Keratinocyte (primary cell): ENCODE measurements at regions not wholly inside any gene's neighbourhood (a gene's known extent, or its start where the extent isn't known, plus 50 kb on each side); places are given as distances from the start of the nearest gene placed in this dataset.

Source experiments
- DNase-seq: peaks from one replicate; pipeline ENCODE4 v3.0.0-alpha.2; 2011; ENCODE audit warnings: low read depth, missing footprints, low spot score
- FAIRE-seq: peaks from 2 replicates; lab custom pipeline; 2011; peaks lifted over from hg19 to GRCh38; lab: Jason Lieb, UNC
- H2AFZ ChIP-seq: 2 replicates; pipeline ENCODE4 v1.6.0; 2012; ENCODE audit warnings: low read length, control low read depth, inconsistent platforms; ENCODE audit not compliant: control insufficient read depth
- H3K27ac ChIP-seq: 2 replicates; pipeline ENCODE4 v1.5.1; 2011; ENCODE audit warnings: low read length; ENCODE audit not compliant: control insufficient read depth, insufficient read depth
- H3K27me3 ChIP-seq: 3 replicates; pipeline ENCODE4 v1.6.0; 2011; ENCODE audit warnings: low read length; ENCODE audit not compliant: control insufficient read depth, insufficient read depth; ENCODE audit errors: extremely low read depth
- H3K36me3 ChIP-seq, 2 experiments: 2 replicates in 1 of 2; 3 replicates in 1 of 2; pipeline ENCODE4 v1.5.1; 2011; ENCODE audit warnings: low read length in 2 of 2, mild to moderate bottlenecking in 1 of 2; ENCODE audit not compliant: control insufficient read depth in 2 of 2, insufficient read depth in 2 of 2; ENCODE audit errors: extremely low read depth in 1 of 2
- H3K4me1 ChIP-seq: 3 replicates; pipeline ENCODE4 v1.5.1; 2011; ENCODE audit warnings: low read length; ENCODE audit not compliant: control insufficient read depth, insufficient read depth; ENCODE audit errors: extremely low read depth
- H3K4me2 ChIP-seq: 3 replicates; pipeline ENCODE4 v1.6.0; 2011; ENCODE audit warnings: low read depth, low read length; ENCODE audit not compliant: control insufficient read depth, insufficient read depth; ENCODE audit errors: extremely low read depth
- H3K4me3 ChIP-seq, 3 experiments: fragments of 200-600 bp in 1 of 3; sonication (generic) in 1 of 3; 2 replicates in 2 of 3; 3 replicates in 1 of 3; pipeline ENCODE4 v1.5.1; 2011 to 2016; ENCODE audit warnings: low read length in 3 of 3, mild to moderate bottlenecking in 3 of 3, control low read depth in 2 of 3, inconsistent platforms in 1 of 3, low read depth in 1 of 3, mixed read lengths in 1 of 3, mixed run types in 1 of 3, moderate library complexity in 1 of 3; ENCODE audit not compliant: control insufficient read depth in 2 of 3, insufficient read depth in 2 of 3; ENCODE audit errors: extremely low read depth in 1 of 3
- H3K79me2 ChIP-seq: 2 replicates; pipeline ENCODE4 v1.6.0; 2012; ENCODE audit warnings: low read length; ENCODE audit not compliant: control insufficient read depth, insufficient read depth
- H3K9ac ChIP-seq: 3 replicates; pipeline ENCODE4 v1.6.0; 2011; ENCODE audit warnings: low read length; ENCODE audit not compliant: control insufficient read depth, insufficient read depth; ENCODE audit errors: extremely low read depth
- H3K9me1 ChIP-seq: 3 replicates; pipeline ENCODE4 v1.6.0; 2011; ENCODE audit warnings: low read length; ENCODE audit not compliant: control insufficient read depth, insufficient read depth; ENCODE audit errors: extremely low read depth
- H3K9me3 ChIP-seq: 2 replicates; pipeline ENCODE4 v1.5.1; 2012; ENCODE audit warnings: low read depth, low read length; ENCODE audit not compliant: control insufficient read depth
- H4K20me1 ChIP-seq: 3 replicates; pipeline ENCODE4 v1.6.0; 2011; ENCODE audit warnings: low read length; ENCODE audit not compliant: control insufficient read depth, insufficient read depth; ENCODE audit errors: extremely low read depth
- CTCF ChIP-seq, 3 experiments: IDR thresholded peaks in 1 of 3; conservative IDR thresholded peaks in 1 of 3; optimal IDR thresholded peaks in 1 of 3; 2 replicates in 2 of 3; 3 replicates in 1 of 3; pipeline versions ENCODE3 to v1.5.1; 2011; ENCODE audit warnings: low read length in 3 of 3, mild to moderate bottlenecking in 3 of 3, moderate library complexity in 2 of 3, control low read depth in 1 of 3, inconsistent platforms in 1 of 3; ENCODE audit not compliant: insufficient read depth in 2 of 3; ENCODE audit errors: extremely low read depth in 1 of 3
- EZH2 ChIP-seq: IDR thresholded peaks from one replicate; pipeline ENCODE4 v1.6.1; 2012; ENCODE audit warnings: inconsistent platforms, mild to moderate bottlenecking, low read length, moderate library complexity
- dilution Hi-C: fragments of 300-500 bp; cut with MboI; formaldehyde crosslinking; loops from one replicate; pipeline ENCODE4 v1.7.0; 2020; ENCODE audit warnings: low sequenced_read_pairs; ENCODE audit not compliant: extremely low pct_ligation_motif_present

DNA sequence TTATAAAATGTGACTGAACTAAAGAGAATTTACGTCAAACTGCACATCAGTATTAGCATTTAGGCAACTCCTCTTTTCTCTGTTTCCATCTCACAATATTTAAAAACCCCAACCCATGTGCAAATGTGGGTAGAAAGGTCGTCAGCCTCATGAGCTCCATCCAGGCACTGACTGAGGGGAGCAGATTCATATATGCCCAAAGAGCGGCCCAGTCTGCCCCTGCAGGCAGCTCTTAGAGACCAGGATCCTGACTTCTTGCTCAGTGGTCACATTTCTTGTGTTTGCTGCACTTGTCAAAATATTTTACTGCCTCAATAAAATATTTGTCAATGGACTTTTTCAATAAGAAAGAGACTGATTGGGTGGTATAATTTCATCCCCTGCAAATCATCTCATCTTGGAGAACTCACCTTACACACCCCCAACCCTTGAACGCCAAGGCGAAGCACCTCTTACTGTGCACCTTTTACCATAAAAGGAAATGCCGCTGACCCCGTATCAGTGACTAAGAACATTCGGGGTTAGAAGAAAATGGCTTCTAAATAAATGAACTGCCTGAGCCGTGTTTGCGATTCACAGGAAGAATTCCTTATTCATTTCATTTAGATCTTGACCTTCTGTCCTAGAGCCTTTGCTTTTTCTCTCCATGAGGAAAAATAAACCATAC, 418.8 kb downstream of the BCL11B start:
- no peak for TF ChIP-seq EZH2
- TF ChIP-seq CTCF (optimal IDR thresholded peaks at IDR 0.05 in 1 of 3, IDR thresholded peaks at IDR 0.05 in 1 of 3, conservative IDR thresholded peaks at IDR 0.05 in 1 of 3; ENCODE audit: extremely low read depth in 1 of 3, insufficient read depth in 2 of 3, low read length in 3 of 3) = no peak
- Histone ChIP-seq H2AFZ (no peak overlapping the region), H3K27ac (no peak overlapping the region), H3K9me3 (no peaks in the 10 kb centered on the region), H3K27me3 (peaks cover under 1% of the 10 kb centered on the region), H3K4me2 (no peak overlapping the region), H3K4me1 (no peaks in the 10 kb centered on the region), H3K4me3 (no peak overlapping the region), H3K9ac (no peak overlapping the region), H3K36me3 (no peaks in the 10 kb centered on the region), H4K20me1 (no peaks in the 10 kb centered on the region), H3K79me2 (no peaks in the 10 kb centered on the region), H3K9me1 (no peaks in the 10 kb centered on the region)
- dilution Hi-C loops = no loop called here
- DNase-seq (no peak), FAIRE-seq (no peak)

DNA sequence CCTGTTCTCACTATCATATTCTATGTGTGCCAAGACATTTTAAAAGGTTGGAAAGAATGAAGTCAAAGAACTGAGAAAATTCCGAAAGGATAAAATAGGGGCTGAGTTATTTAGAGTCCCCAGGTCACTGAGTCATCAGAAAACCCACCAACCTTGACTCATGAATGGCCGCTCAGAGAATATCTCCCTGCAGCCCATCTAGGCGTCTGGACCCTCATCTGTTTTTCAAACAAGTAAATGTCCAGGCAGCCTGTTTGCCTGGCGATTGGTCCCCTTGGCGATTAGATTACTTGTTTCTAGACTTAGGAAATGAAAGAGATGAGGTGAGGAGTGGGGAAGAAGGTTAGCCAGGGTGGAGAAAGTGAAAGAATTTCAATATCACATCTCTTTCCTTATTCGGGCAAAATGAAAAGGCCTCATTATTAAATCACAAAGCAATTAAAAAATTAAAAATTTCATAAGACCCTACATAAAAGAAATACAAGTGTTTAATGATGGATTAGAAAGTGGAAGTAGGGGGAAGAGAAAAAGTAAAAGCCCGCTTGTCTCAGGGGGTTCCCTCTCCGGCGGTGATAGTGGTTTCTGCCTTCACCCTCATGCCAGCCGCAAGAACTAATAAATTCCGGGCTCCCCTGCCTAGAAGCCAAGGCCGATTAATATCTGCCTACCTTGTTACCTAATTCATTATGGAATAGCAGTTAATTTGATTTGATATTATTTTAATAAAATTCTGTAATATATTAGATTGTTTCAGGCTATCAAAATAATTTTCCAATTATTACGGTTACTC, 415.9 kb downstream of the BCL11B start:
- dilution Hi-C loops = no loop called here
- H3K27me3 ChIP-seq = peaks cover 3% of the 10 kb centered on the region
- H3K4me3 ChIP-seq = no peak overlapping the region
- no peaks in the 10 kb centered on the region for H3K4me1 ChIP-seq
- H3K9me3 ChIP-seq = no peaks in the 10 kb centered on the region
- TF ChIP-seq CTCF (optimal IDR thresholded peaks at IDR 0.05 in 1 of 3, IDR thresholded peaks at IDR 0.05 in 1 of 3, conservative IDR thresholded peaks at IDR 0.05 in 1 of 3; ENCODE audit: extremely low read depth in 1 of 3, insufficient read depth in 2 of 3, low read length in 3 of 3) (no peak), EZH2 (no peak)
- no peaks in the 10 kb centered on the region for H3K9me1 ChIP-seq
- H3K79me2 ChIP-seq = no peaks in the 10 kb centered on the region
- no peaks in the 10 kb centered on the region for H3K36me3 ChIP-seq
- no peak overlapping the region for H3K27ac ChIP-seq
- no peak overlapping the region for H2AFZ ChIP-seq
- H4K20me1 ChIP-seq = no peaks in the 10 kb centered on the region
- FAIRE-seq = no peak
- H3K9ac ChIP-seq = no peak overlapping the region
- DNase-seq = no peak
- H3K4me2 ChIP-seq = no peak overlapping the region
